SK-N-SH (cell line): ENCODE measurements at regions not wholly inside any gene's neighbourhood (a gene's known extent, or its start where the extent isn't known, plus 50 kb on each side); places are given as distances from the start of the nearest gene placed in this dataset.

ENCODE experiments used
- CTCF ChIA-PET: fragments of 300-600, 350-600 bp; formaldehyde crosslinking; extraction: SDS; loops from one replicate; lab custom pipeline; 2021; lab: Yijun Ruan, JAX
- POLR2A ChIA-PET: fragments of 350-600 bp; sonication (Branson Sonifier 250); formaldehyde crosslinking; extraction: SDS; loops from one replicate; lab custom pipeline; 2020; ENCODE audit warnings: antibody characterized with exemption, inconsistent platforms; lab: Yijun Ruan, JAX
- DNase-seq: peaks from one replicate; pipeline ENCODE4 v3.0.0; 2012
- H2AFZ ChIP-seq: fragments of 200-600 bp; sonication (generic); 2 replicates; pipeline ENCODE4 v1.8.1; 2016; ENCODE audit warnings: antibody characterized with exemption, mild to moderate bottlenecking, low read depth
- H3F3A ChIP-seq: fragments of 200-600 bp; sonication (generic); replicated peaks from 2 replicates; pipeline ENCODE3; 2016; ENCODE audit warnings: antibody characterized with exemption, mild to moderate bottlenecking; ENCODE audit not compliant: insufficient read depth
- H3K27ac ChIP-seq, 2 experiments: fragments of 200-500 bp in 1 of 2; fragments of 200-600 bp in 1 of 2; sonication (Bioruptor generic) in 1 of 2; sonication (generic), shearing (Covaris generic) in 1 of 2; 2 replicates each; pipeline versions ENCODE4 v1.5.1 to v1.6.1; 2014 to 2016; ENCODE audit warnings: low read depth in 2 of 2, inconsistent platforms in 1 of 2, low read length in 1 of 2, mild to moderate bottlenecking in 1 of 2, mixed read lengths in 1 of 2
- H3K27me3 ChIP-seq: fragments of 200-600 bp; sonication (generic), shearing (Covaris generic); 2 replicates; pipeline ENCODE4 v1.6.1; 2016; ENCODE audit warnings: mixed run types; ENCODE audit not compliant: insufficient read depth
- H3K36me3 ChIP-seq, 2 experiments: fragments of 200-500 bp in 1 of 2; fragments of 200-600 bp in 1 of 2; sonication (Bioruptor generic) in 1 of 2; sonication (generic) in 1 of 2; replicated peaks in 1 of 2; 2 replicates each; pipeline versions ENCODE3 to v1.5.1; 2014 to 2016; ENCODE audit warnings: low read length in 1 of 2, mild to moderate bottlenecking in 1 of 2; ENCODE audit not compliant: insufficient read depth in 2 of 2, control insufficient read depth in 1 of 2
- H3K4me1 ChIP-seq, 2 experiments: fragments of 200-500 bp in 1 of 2; fragments of 200-600 bp in 1 of 2; sonication (Bioruptor generic) in 1 of 2; sonication (generic), shearing (Covaris generic) in 1 of 2; 2 replicates each; pipeline versions ENCODE4 v1.5.1 to v1.6.1; 2014 to 2016; ENCODE audit warnings: low read depth in 1 of 2, low read length in 1 of 2, mixed run types in 1 of 2; ENCODE audit not compliant: insufficient read depth in 2 of 2, control insufficient read depth in 1 of 2
- H3K4me2 ChIP-seq: fragments of 200-600 bp; sonication (generic), shearing (Covaris generic); 2 replicates; pipeline ENCODE4 v1.6.1; 2017; ENCODE audit warnings: mixed run types
- H3K4me3 ChIP-seq, 2 experiments: fragments of 200-500 bp in 1 of 2; fragments of 200-600 bp in 1 of 2; sonication (Bioruptor generic) in 1 of 2; sonication (generic), shearing (Covaris generic) in 1 of 2; 2 replicates each; pipeline versions ENCODE4 v1.5.1 to v1.8.1; 2014 to 2016; ENCODE audit warnings: low read depth in 2 of 2, inconsistent platforms in 1 of 2, low read length in 1 of 2, mild to moderate bottlenecking in 1 of 2, mixed read lengths in 1 of 2, moderate library complexity in 1 of 2
- H3K79me2 ChIP-seq: fragments of 200-600 bp; sonication (generic); 2 replicates; pipeline ENCODE4 v1.8.1; 2017; ENCODE audit warnings: mild to moderate bottlenecking; ENCODE audit not compliant: insufficient read depth
- H3K9ac ChIP-seq: fragments of 200-600 bp; sonication (generic); 2 replicates; pipeline ENCODE4 v1.6.1; 2017; ENCODE audit warnings: mixed run types
- H3K9me2 ChIP-seq: fragments of 200-600 bp; sonication (generic); 2 replicates; pipeline ENCODE4 v1.6.1; 2017; ENCODE audit warnings: mixed run types
- H3K9me3 ChIP-seq: fragments of 200-600 bp; sonication (generic); 2 replicates; pipeline ENCODE4 v1.6.1; 2017; ENCODE audit warnings: mixed run types, mild to moderate bottlenecking, moderate library complexity
- H4K20me1 ChIP-seq: fragments of 200-600 bp; sonication (generic); 2 replicates; pipeline ENCODE4 v1.6.1; 2017; ENCODE audit warnings: mild to moderate bottlenecking, mixed run types; ENCODE audit not compliant: insufficient read depth
- CHD2 ChIP-seq: fragments of 150-350 bp; IDR thresholded peaks from 2 replicates; pipeline ENCODE4 v1.6.1; 2018; ENCODE audit warnings: low read length; ENCODE audit not compliant: partially characterized antibody
- ELF1 ChIP-seq: IDR thresholded peaks from 2 replicates; pipeline ENCODE4 v1.4.0; 2012
- EP300 ChIP-seq, 2 experiments: IDR thresholded peaks; 2 replicates each; pipeline versions ENCODE4 v1.4.0 to v1.6.1; 2012; ENCODE audit warnings: borderline replicate concordance in 1 of 2, low read depth in 1 of 2, low read length in 1 of 2
- FOSL2 ChIP-seq: IDR thresholded peaks from 2 replicates; pipeline ENCODE4 v1.4.0; 2012; ENCODE audit warnings: low read depth, mild to moderate bottlenecking, moderate library complexity, borderline replicate concordance
- JUND ChIP-seq: IDR thresholded peaks from 2 replicates; pipeline ENCODE4 v1.4.0; 2012
- NFIC ChIP-seq: IDR thresholded peaks from 2 replicates; pipeline ENCODE4 v1.4.0; 2012; ENCODE audit warnings: borderline replicate concordance
- NRF1 ChIP-seq: IDR thresholded peaks from 2 replicates; pipeline ENCODE4 v1.6.1; 2012; ENCODE audit warnings: low read depth, mild to moderate bottlenecking, low read length
- RAD21 ChIP-seq: IDR thresholded peaks from 2 replicates; pipeline ENCODE4 v1.6.1; 2012; ENCODE audit warnings: mild to moderate bottlenecking, low read length
- RCOR1 ChIP-seq: fragments of 150-350 bp; IDR thresholded peaks from 2 replicates; pipeline ENCODE4 v1.6.1; 2017; ENCODE audit warnings: antibody characterized with exemption, low read length
- SMC3 ChIP-seq: IDR thresholded peaks from 2 replicates; pipeline ENCODE4 v1.6.1; 2012; ENCODE audit warnings: low read depth, low read length, improper control_type of control experiment
- TCF12 ChIP-seq: IDR thresholded peaks from 2 replicates; pipeline ENCODE4 v1.4.0; 2012
- YY1 ChIP-seq: IDR thresholded peaks from 2 replicates; pipeline ENCODE4 v1.4.0; 2012; ENCODE audit warnings: low read depth, mild to moderate bottlenecking
- WGBS: methylation state at CpG from one replicate; pipeline ENCODE4 v1.1.6; 2017; ENCODE audit warnings: low lambda C conversion rate; 5-methylcytosine and 5-hydroxymethylcytosine counted together
- TF ChIP-seq, protein P1 (sequence below): IDR thresholded peaks from 2 replicates; pipeline ENCODE4 v1.6.1; 2012; ENCODE audit warnings: mild to moderate bottlenecking, low read depth, low read length, moderate library complexity
- TF ChIP-seq, protein P2 (sequence below): IDR thresholded peaks from 2 replicates; pipeline ENCODE4 v1.4.0; 2012; ENCODE audit warnings: low read depth
- TF ChIP-seq, protein P3 (sequence below): IDR thresholded peaks from 2 replicates; pipeline ENCODE4; 2012
- TF ChIP-seq, protein P4 (sequence below): fragments of 150-350 bp; IDR thresholded peaks from 2 replicates; pipeline ENCODE4 v1.6.1; 2017; ENCODE audit warnings: antibody characterized with exemption, low read length, low read depth, borderline replicate concordance

DNA sequence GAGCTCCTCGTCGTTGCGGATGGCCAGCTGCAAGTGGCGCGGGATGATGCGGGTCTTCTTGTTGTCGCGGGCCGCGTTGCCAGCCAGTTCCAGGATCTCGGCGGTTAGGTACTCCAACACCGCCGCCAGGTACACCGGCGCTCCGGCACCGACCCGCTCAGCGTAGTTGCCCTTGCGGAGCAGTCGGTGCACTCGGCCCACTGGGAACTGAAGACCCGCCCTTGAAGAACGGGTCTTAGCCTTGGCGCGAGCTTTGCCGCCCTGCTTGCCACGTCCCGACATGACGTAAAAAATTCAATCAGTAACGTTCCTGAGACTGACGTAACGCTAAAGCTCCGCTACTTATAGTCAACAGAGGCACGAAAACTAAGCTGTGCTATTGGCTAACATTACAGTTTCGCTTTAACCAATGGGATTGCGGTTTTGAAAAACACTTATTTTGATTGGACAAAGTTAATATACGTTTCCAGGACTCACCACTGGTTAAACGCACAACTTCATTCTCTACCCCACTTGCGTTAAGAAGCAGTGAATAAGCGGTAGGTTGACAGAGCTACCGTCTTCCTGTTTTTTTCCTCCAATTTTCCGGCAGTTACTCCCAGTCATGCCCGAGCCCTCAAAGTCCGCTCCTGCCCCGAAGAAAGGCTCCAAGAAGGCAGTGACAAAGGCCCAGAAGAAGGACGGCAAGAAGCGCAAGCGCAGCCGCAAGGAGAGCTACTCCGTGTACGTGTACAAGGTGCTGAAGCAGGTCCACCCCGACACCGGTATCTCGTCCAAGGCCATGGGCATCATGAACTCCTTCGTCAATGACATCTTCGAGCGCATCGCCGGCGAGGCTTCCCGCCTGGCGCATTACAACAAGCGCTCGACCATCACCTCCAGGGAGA lies 73.9 kb downstream of the OR2B2 start (continued):
- TF ChIP-seq, protein P1, sequence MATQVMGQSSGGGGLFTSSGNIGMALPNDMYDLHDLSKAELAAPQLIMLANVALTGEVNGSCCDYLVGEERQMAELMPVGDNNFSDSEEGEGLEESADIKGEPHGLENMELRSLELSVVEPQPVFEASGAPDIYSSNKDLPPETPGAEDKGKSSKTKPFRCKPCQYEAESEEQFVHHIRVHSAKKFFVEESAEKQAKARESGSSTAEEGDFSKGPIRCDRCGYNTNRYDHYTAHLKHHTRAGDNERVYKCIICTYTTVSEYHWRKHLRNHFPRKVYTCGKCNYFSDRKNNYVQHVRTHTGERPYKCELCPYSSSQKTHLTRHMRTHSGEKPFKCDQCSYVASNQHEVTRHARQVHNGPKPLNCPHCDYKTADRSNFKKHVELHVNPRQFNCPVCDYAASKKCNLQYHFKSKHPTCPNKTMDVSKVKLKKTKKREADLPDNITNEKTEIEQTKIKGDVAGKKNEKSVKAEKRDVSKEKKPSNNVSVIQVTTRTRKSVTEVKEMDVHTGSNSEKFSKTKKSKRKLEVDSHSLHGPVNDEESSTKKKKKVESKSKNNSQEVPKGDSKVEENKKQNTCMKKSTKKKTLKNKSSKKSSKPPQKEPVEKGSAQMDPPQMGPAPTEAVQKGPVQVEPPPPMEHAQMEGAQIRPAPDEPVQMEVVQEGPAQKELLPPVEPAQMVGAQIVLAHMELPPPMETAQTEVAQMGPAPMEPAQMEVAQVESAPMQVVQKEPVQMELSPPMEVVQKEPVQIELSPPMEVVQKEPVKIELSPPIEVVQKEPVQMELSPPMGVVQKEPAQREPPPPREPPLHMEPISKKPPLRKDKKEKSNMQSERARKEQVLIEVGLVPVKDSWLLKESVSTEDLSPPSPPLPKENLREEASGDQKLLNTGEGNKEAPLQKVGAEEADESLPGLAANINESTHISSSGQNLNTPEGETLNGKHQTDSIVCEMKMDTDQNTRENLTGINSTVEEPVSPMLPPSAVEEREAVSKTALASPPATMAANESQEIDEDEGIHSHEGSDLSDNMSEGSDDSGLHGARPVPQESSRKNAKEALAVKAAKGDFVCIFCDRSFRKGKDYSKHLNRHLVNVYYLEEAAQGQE = peak; percentile 11; the same call in 1 of the 2 replicates
- TF ChIP-seq RCOR1 = peak; percentile 71; the same call in 1 of the 2 replicates
- TF ChIP-seq NRF1 = 0 out of 2 replicates have a peak, but pooled peaks have one; percentile 10
- TF ChIP-seq JUND = no peak; the same call in 1 of the 2 replicates
- TF ChIP-seq RAD21 = no peak
- peak; percentile 79 for TF ChIP-seq CHD2
- peak in 1 of 2 experiments; percentile 26; a peak in 1 of 4 replicates for TF ChIP-seq EP300 (IDR thresholded peaks at IDR 0.05; ENCODE audit: borderline replicate concordance in 1 of 2, low read depth in 1 of 2, low read length in 1 of 2)
- no peak for TF ChIP-seq YY1
- TF ChIP-seq, protein P2, sequence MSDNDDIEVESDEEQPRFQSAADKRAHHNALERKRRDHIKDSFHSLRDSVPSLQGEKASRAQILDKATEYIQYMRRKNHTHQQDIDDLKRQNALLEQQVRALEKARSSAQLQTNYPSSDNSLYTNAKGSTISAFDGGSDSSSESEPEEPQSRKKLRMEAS = peak; percentile 67
- TF ChIP-seq TCF12 = peak; percentile 40; the same call in 1 of the 2 replicates
- no peak; the same call in 1 of the 2 replicates for TF ChIP-seq FOSL2
- TF ChIP-seq ELF1 = no peak
- peak; percentile 27; the same call in 1 of the 2 replicates for TF ChIP-seq NFIC

DNA sequence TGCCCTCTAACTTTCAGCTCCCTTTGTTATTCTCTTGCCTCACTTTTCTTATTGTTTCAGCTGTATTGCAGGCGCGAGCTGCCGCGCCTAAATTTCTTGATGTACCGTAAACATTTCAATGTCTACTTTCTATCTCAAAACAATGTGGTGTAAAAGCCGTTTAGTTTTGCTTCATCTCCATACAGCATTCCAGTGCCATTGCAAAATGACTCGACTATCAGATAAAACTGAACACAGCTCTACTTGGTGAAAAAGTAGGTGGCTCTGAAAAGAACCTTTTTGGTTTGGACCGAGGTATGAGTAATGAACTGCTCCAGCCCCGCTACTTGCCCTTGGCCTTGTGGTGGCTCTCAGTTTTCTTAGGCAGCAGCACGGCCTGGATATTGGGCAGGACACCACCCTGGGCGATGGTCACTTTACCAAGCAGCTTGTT lies 74.6 kb downstream of the OR2B2 start:
- WGBS = 2% methylated on average over 11 of the region's 11 CpGs
- H3K9ac ChIP-seq = peak overlapping the region; percentile 99

More for the DNA sequence above, 74.6 kb downstream of the OR2B2 start:
- no peaks in the 10 kb centered on the region for H3K9me3 ChIP-seq
- no peaks in the 10 kb centered on the region for H4K20me1 ChIP-seq
- H2AFZ ChIP-seq = no peak overlapping the region
- TF ChIP-seq SMC3 = no peak
- TF ChIP-seq, protein P3, sequence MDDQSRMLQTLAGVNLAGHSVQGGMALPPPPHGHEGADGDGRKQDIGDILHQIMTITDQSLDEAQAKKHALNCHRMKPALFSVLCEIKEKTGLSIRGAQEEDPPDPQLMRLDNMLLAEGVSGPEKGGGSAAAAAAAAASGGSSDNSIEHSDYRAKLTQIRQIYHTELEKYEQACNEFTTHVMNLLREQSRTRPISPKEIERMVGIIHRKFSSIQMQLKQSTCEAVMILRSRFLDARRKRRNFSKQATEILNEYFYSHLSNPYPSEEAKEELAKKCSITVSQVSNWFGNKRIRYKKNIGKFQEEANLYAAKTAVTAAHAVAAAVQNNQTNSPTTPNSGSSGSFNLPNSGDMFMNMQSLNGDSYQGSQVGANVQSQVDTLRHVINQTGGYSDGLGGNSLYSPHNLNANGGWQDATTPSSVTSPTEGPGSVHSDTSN = no peak
- TF ChIP-seq RAD21 = no peak
- TF ChIP-seq ELF1 = no peak
- TF ChIP-seq, protein P4, sequence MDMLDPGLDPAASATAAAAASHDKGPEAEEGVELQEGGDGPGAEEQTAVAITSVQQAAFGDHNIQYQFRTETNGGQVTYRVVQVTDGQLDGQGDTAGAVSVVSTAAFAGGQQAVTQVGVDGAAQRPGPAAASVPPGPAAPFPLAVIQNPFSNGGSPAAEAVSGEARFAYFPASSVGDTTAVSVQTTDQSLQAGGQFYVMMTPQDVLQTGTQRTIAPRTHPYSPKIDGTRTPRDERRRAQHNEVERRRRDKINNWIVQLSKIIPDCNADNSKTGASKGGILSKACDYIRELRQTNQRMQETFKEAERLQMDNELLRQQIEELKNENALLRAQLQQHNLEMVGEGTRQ = no peak
- TF ChIP-seq, all 33 proteins: peak for 0
- ChIA-PET CTCF (interaction anchor here (0.8 to 5.7 kb wide), 7 partner anchors 12 to 58 kb away, joined by 3 to 29 read pairs (median 4); a partner anchor contains a TSS), POLR2A (interaction anchor here (1.0 to 11.5 kb wide), 27 partner anchors 8 to 1816 kb away, joined by 3 to 578 read pairs (median 8); partner anchors contain the start of gene ZNF184)
- H3K27ac ChIP-seq = peak overlapping the region; percentile 97 to 99
- peaks cover 0 to 11% of the 10 kb centered on the region in 2 experiments; a peak in 2 of 4 replicates for H3K4me1 ChIP-seq
- H3K4me3 ChIP-seq = peak overlapping the region; percentile 83 to 84
- no peaks in the 10 kb centered on the region for H3K9me2 ChIP-seq
- DNase-seq = no peak
- H3K27me3 ChIP-seq = no peaks in the 10 kb centered on the region
- H3K36me3 ChIP-seq = peaks cover 8 to 13% of the 10 kb centered on the region in 2 experiments
- H3F3A ChIP-seq = peaks cover 29% of the 10 kb centered on the region
- peak overlapping the region; percentile 97 for H3K4me2 ChIP-seq
- H3K79me2 ChIP-seq = peaks cover 48% of the 10 kb centered on the region
